Bronchial epithelial cell (primary cell): ENCODE measurements at regions not wholly inside any gene's neighbourhood (a gene's known extent, or its start where the extent isn't known, plus 50 kb on each side); places are given as distances from the start of the nearest gene placed in this dataset.

Experiments
- DNase-seq: peaks from one replicate; pipeline ENCODE4 v3.0.0-alpha.2; 2010; ENCODE audit warnings: low read depth
- FAIRE-seq: peaks from 2 replicates; lab custom pipeline; 2011; peaks lifted over from hg19 to GRCh38; lab: Jason Lieb, UNC
- H3K27me3 ChIP-seq: 2 replicates; pipeline ENCODE4 v1.5.1; 2011; ENCODE audit warnings: low read length; ENCODE audit not compliant: control insufficient read depth, insufficient read depth
- H3K36me3 ChIP-seq: 2 replicates; pipeline ENCODE4 v1.5.1; 2011; ENCODE audit warnings: low read length; ENCODE audit not compliant: control insufficient read depth, insufficient read depth
- H3K4me3 ChIP-seq: 2 replicates; pipeline ENCODE4 v1.5.1; 2011; ENCODE audit warnings: mild to moderate bottlenecking, low read depth, low read length, control low read depth
- TF ChIP-seq, protein P1 (sequence below): IDR thresholded peaks from 2 replicates; pipeline ENCODE4 v1.5.1; 2011; ENCODE audit warnings: mild to moderate bottlenecking, moderate library complexity, low read length, control low read depth, inconsistent platforms; ENCODE audit not compliant: insufficient read depth, severe bottlenecking

DNA sequence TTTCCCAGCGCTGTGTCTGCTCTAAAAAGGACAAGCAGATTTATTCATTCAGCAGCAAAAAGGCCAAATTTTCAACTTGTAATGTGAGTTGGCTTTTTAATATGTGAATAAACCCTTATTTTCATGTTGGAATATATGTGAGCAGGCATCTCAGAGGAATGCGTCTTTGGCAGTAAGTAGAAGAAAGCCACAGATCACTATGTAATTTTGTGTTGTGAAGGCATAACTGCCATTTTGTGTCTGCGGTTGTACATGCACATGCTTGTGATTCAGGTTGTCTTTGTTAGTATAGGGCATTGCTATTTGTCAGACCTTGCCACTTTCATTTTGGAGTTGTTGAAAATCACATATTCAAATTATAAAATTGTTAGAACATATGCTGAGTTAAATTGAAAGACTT is 398.8 kb upstream of the RGS6 start:
- TF ChIP-seq, protein P1, sequence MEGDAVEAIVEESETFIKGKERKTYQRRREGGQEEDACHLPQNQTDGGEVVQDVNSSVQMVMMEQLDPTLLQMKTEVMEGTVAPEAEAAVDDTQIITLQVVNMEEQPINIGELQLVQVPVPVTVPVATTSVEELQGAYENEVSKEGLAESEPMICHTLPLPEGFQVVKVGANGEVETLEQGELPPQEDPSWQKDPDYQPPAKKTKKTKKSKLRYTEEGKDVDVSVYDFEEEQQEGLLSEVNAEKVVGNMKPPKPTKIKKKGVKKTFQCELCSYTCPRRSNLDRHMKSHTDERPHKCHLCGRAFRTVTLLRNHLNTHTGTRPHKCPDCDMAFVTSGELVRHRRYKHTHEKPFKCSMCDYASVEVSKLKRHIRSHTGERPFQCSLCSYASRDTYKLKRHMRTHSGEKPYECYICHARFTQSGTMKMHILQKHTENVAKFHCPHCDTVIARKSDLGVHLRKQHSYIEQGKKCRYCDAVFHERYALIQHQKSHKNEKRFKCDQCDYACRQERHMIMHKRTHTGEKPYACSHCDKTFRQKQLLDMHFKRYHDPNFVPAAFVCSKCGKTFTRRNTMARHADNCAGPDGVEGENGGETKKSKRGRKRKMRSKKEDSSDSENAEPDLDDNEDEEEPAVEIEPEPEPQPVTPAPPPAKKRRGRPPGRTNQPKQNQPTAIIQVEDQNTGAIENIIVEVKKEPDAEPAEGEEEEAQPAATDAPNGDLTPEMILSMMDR = no peak
- Histone ChIP-seq H3K27me3 (no peaks in the 10 kb centered on the region), H3K36me3 (no peaks in the 10 kb centered on the region), H3K4me3 (no peak overlapping the region)
- no peak for DNase-seq
- FAIRE-seq = no peak

DNA sequence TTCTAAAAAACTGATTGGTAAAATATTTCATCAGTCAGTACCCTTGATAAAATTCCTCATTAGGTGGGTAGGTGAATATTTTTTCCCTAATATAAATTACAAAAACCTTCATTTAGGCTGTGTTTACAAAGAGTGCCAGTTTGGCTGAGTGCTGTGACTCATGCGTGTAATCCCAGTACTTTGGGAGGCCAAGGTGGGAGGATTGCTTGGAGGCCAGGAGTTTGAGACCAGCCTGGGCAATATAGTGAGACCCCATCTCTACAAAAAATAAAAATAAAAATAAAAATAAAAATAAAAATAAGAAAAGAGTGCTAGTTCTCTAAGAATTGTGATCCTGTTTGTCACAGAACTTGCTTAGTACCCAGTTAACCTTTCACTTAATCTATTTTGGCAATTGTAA is 398.4 kb upstream of the RGS6 start:
- Histone ChIP-seq H3K27me3 (no peaks in the 10 kb centered on the region), H3K36me3 (no peaks in the 10 kb centered on the region), H3K4me3 (no peak overlapping the region)
- FAIRE-seq = no peak
- DNase-seq = no peak
- TF ChIP-seq, protein P1 = no peak

DNA sequence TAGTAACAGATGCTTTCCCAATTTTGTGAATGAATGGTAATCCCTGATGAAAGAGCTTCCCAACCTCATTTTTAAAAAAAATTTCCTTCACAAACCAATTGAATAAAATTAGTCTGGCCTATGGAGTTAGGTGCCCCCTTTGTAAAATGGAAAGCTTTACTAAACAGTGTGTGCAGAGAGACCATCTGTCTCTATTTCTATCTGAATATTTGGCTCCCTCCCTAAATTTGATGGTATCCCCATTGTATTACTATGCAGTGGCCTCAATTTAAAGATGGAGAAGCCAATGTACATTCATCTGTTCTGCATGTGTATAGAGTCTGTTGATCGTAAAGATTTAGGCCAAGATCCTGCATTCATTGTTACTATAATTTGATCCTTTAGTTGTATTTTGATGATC is 397.7 kb upstream of the RGS6 start:
- TF ChIP-seq, protein P1 = no peak

DNA sequence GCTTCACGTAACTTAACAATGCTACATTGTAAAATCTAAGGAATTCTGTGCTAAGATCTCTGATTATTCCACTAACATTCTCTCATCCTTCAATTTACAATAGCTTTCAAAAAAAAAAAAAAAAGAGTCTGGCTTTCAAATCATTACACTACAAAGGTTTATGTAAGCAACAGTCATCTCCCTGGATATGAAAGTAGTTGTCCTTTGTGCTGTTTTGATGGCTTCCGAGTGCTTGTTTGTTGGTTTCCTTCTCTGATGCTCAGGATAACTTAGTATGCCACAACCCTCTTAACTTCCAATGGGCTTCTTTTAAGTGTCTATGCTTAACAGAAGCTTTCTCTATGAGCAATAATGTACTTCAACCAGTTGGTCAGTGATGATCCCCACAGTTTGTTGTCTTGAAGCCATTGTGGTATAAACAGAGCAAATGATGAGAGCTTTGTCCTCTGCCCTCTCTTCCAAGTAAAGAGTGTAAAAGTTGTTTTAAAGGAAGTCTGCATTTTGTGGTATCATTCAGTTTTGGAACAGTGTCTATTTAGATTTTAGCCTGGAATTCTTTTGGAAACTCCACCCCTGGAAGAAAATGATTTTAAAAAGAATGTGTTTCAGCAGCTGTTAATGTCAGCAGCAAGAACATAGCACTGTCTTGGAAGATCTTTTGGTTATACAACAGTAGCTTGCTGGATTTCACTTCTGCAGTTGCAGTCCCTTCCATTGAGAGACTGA is 396.1 kb upstream of the RGS6 start:
- FAIRE-seq = no peak

More for the DNA sequence above, 397.7 kb upstream of the RGS6 start:
- DNase-seq = no peak
- no peak overlapping the region for H3K4me3 ChIP-seq
- no peaks in the 10 kb centered on the region for H3K36me3 ChIP-seq
- FAIRE-seq = no peak
- H3K27me3 ChIP-seq = no peaks in the 10 kb centered on the region

DNA sequence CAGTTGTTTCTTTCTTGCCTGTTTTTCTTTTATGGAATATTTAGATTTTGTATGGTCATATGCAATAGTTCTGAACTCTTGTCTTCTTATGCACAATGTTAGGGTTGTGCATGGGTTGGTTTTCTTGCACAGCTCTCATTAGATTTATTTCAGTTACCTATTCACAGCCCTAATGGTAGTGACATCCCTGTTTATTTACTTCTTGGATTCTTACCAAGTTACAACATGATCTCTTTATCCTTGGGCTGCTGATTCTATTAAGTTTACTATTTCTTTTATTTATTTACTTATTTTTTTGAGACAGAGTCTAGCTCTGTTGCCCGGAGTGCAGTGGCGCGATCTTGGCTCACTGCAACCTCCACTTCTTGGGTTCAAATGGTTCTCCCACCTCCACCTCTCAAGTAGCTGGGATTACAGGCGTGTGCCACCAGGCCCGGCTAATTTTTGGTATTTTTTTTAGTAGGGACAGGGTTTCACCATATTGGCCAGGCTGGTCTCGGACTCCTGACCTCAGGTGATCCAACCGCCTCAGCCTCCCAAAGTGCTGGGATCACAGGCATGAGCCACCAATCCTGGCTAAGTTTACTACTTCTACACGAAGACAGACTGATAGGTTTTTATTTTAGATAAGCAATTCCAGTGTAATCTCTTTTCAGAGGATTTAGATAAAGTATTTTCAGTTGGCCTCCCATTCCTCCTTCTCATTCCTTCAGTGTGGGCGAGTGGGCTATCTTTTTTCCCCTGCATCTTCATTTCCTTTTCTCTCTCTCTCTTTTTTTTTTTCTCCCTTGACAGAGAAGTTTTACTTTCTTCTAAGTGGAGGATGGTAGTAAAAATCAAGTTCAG is 395.1 kb upstream of the RGS6 start:
- no peak for DNase-seq
- no peak overlapping the region for H3K4me3 ChIP-seq
- FAIRE-seq = no peak
- no peaks in the 10 kb centered on the region for H3K36me3 ChIP-seq
- H3K27me3 ChIP-seq = no peaks in the 10 kb centered on the region
- TF ChIP-seq, protein P1 = no peak

More for the DNA sequence above, 396.1 kb upstream of the RGS6 start:
- Histone ChIP-seq H3K36me3 (no peaks in the 10 kb centered on the region), H3K27me3 (no peaks in the 10 kb centered on the region), H3K4me3 (no peak overlapping the region)
- TF ChIP-seq, protein P1 = no peak
- no peak for DNase-seq
